ENCODE measurements at regions not wholly inside any gene's neighbourhood (a gene's known extent, or its start where the extent isn't known, plus 50 kb on each side); places are given as distances from the start of the nearest gene placed in this dataset.
A peak's percentile ranks its signal among the peaks of the same experiment; 100 is the strongest.

DNA sequence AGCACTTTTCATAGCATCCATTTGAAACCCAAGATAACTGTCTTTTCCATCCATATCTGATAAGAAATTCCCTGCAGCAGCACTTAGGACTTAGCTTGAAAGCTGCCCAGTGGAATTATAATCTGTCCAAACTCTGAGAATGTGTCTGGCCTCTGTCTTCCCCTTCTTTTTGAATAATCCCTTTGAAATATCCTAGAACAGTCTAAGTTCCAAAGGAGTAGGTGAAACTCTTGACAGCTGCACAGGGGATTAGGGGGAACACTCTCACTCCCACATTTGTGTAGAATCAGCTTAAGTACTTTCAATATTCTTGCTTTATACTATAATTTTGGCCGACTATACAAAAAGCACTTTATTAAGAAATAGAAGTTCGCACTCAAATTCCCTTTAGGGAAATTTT is 157.7 kb downstream of the PAPSS1 start:
- intact Hi-C loops (cut with DNase I) = no loop called here
- no peaks in the 10 kb centered on the region for H3K27me3 ChIP-seq (ENCODE audit: control insufficient read depth, insufficient read depth, low read length)
- H3K36me3 ChIP-seq (ENCODE audit: control insufficient read depth in 2 of 3, insufficient read depth in 3 of 3, low read length in 3 of 3) = no peaks in the 10 kb centered on the region
- H3K4me1 ChIP-seq (ENCODE audit: control insufficient read depth in 2 of 3, insufficient read depth in 2 of 3, low read depth in 1 of 3, low read length in 3 of 3) = no peaks in the 10 kb centered on the region
- no peak for FAIRE-seq
- H3K27ac ChIP-seq (ENCODE audit: low read depth in 2 of 2, low read length in 2 of 2) = no peak overlapping the region
- no peak for DNase-seq
- no peak overlapping the region for H3K4me3 ChIP-seq (ENCODE audit: low read length in 3 of 3)
- TF ChIP-seq, protein P1, sequence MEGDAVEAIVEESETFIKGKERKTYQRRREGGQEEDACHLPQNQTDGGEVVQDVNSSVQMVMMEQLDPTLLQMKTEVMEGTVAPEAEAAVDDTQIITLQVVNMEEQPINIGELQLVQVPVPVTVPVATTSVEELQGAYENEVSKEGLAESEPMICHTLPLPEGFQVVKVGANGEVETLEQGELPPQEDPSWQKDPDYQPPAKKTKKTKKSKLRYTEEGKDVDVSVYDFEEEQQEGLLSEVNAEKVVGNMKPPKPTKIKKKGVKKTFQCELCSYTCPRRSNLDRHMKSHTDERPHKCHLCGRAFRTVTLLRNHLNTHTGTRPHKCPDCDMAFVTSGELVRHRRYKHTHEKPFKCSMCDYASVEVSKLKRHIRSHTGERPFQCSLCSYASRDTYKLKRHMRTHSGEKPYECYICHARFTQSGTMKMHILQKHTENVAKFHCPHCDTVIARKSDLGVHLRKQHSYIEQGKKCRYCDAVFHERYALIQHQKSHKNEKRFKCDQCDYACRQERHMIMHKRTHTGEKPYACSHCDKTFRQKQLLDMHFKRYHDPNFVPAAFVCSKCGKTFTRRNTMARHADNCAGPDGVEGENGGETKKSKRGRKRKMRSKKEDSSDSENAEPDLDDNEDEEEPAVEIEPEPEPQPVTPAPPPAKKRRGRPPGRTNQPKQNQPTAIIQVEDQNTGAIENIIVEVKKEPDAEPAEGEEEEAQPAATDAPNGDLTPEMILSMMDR (IDR thresholded peaks at IDR 0.05; ENCODE audit: borderline replicate concordance, extremely low read depth, insufficient read depth) = no peak
- H3K9ac ChIP-seq (ENCODE audit: low read length in 3 of 3) = no peak overlapping the region
- H3K9me3 ChIP-seq (ENCODE audit: control insufficient read depth in 2 of 3, insufficient read depth in 1 of 3, low read length in 3 of 3) = peaks cover 0 to 2% (median 0%) of the 10 kb centered on the region in 3 donors

DNA sequence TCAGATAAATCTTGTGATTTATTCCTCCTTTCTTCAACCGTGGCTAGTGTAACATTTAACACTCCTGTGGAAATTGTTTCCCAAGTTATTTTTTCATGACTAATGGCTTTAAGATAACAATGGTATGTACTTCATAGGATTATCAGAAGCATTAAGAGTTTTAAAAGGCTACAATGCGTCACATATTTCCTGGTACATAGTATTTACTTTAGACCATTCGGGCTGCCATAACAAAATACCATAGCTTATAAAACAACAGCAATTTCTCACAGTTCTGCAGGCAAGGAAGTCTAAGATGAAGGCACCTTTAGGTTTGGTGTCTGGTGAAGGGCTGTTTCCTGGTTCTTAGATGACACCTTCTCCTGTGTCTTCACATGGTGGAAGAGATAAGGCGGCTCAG is 158.6 kb downstream of the PAPSS1 start:
- Histone ChIP-seq H3K9me3 (ENCODE audit: control insufficient read depth in 2 of 3, insufficient read depth in 1 of 3, low read length in 3 of 3) (peaks cover 0 to 2% (median 0%) of the 10 kb centered on the region in 3 donors), H3K27me3 (ENCODE audit: control insufficient read depth, insufficient read depth, low read length) (no peaks in the 10 kb centered on the region), H3K4me1 (ENCODE audit: control insufficient read depth in 2 of 3, insufficient read depth in 2 of 3, low read depth in 1 of 3, low read length in 3 of 3) (no peaks in the 10 kb centered on the region), H3K36me3 (ENCODE audit: control insufficient read depth in 2 of 3, insufficient read depth in 3 of 3, low read length in 3 of 3) (no peaks in the 10 kb centered on the region), H3K27ac (ENCODE audit: low read depth in 2 of 2, low read length in 2 of 2) (no peak overlapping the region), H3K4me3 (ENCODE audit: low read length in 3 of 3) (no peak overlapping the region), H3K9ac (ENCODE audit: low read length in 3 of 3) (no peak overlapping the region)
- DNase-seq (no peak), FAIRE-seq (no peak)
- intact Hi-C loops (cut with DNase I) = no loop called here
- TF ChIP-seq, protein P1 (IDR thresholded peaks at IDR 0.05; ENCODE audit: borderline replicate concordance, extremely low read depth, insufficient read depth) = no peak

DNA sequence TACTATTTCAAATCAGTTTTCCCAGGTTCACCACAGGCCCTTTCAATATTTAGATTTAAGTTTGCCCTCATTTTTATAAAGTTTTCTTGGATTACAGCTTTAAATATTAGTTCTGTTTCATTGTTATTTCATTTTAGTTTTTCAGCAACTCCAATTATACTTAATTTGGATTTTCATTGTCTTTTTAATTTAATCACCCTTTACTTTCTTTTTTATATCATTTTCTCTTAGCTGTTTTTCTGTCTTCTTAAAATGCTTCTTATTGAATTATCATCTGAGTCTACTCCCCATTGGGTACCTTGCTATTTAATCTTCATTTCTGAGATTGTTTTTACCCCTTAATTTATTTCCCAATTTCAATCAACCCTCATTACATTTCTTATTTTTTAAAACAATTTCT is 160.4 kb downstream of the PAPSS1 start:
- no peak for DNase-seq
- Histone ChIP-seq H3K4me3 (ENCODE audit: low read length in 3 of 3) (no peak overlapping the region), H3K27ac (ENCODE audit: low read depth in 2 of 2, low read length in 2 of 2) (no peak overlapping the region), H3K36me3 (ENCODE audit: control insufficient read depth in 2 of 3, insufficient read depth in 3 of 3, low read length in 3 of 3) (no peaks in the 10 kb centered on the region), H3K9ac (ENCODE audit: low read length in 3 of 3) (no peak overlapping the region), H3K4me1 (ENCODE audit: control insufficient read depth in 2 of 3, insufficient read depth in 2 of 3, low read depth in 1 of 3, low read length in 3 of 3) (no peaks in the 10 kb centered on the region), H3K27me3 (ENCODE audit: control insufficient read depth, insufficient read depth, low read length) (no peaks in the 10 kb centered on the region), H3K9me3 (ENCODE audit: control insufficient read depth in 2 of 3, insufficient read depth in 1 of 3, low read length in 3 of 3) (peaks cover 0 to 2% (median 0%) of the 10 kb centered on the region in 3 donors)
- TF ChIP-seq, protein P1 (IDR thresholded peaks at IDR 0.05; ENCODE audit: borderline replicate concordance, extremely low read depth, insufficient read depth) = no peak
- intact Hi-C loops (cut with DNase I) = no loop called here
- peak; percentile 8 for FAIRE-seq

DNA sequence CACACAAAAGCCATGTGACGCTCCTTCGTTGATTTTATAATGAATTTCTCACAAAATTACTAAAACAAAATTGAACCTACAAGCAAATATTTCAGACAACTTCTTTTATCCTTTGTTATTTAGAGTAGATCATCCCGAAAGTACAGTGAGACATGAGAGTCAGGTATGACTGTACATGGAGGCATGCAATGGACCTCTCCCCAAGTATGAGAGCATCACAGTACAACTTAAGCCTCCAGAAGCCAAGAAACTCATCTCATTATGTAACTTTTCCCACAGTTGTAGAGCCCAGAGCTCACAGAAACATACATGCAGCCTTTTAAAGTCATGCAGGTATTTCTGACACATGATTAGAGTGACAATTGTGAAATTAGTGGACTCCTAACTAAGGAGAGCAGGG is 167.7 kb downstream of the PAPSS1 start:
- H3K9me3 ChIP-seq (ENCODE audit: control insufficient read depth in 2 of 3, insufficient read depth in 1 of 3, low read length in 3 of 3) = no peaks in the 10 kb centered on the region
- DNase-seq = no peak
- TF ChIP-seq, protein P1 (IDR thresholded peaks at IDR 0.05; ENCODE audit: borderline replicate concordance, extremely low read depth, insufficient read depth) = no peak
- no peaks in the 10 kb centered on the region for H3K4me1 ChIP-seq (ENCODE audit: control insufficient read depth in 2 of 3, insufficient read depth in 2 of 3, low read depth in 1 of 3, low read length in 3 of 3)
- no peaks in the 10 kb centered on the region for H3K27me3 ChIP-seq (ENCODE audit: control insufficient read depth, insufficient read depth, low read length)
- intact Hi-C loops (cut with DNase I) = no loop called here
- no peak overlapping the region for H3K9ac ChIP-seq (ENCODE audit: low read length in 3 of 3)
- no peaks in the 10 kb centered on the region for H3K36me3 ChIP-seq (ENCODE audit: control insufficient read depth in 2 of 3, insufficient read depth in 3 of 3, low read length in 3 of 3)
- no peak overlapping the region for H3K4me3 ChIP-seq (ENCODE audit: low read length in 3 of 3)
- no peak for FAIRE-seq
- no peak overlapping the region for H3K27ac ChIP-seq (ENCODE audit: low read depth in 2 of 2, low read length in 2 of 2)

All from kidney (tissue), 13 donors.